Sigmoid colon (tissue), 6 donors: ENCODE measurements at regions not wholly inside any gene's neighbourhood (a gene's known extent, or its start where the extent isn't known, plus 50 kb on each side); places are given as distances from the start of the nearest gene placed in this dataset.

Experiments
- DNase-seq: peaks from one replicate; pipeline ENCODE4 v3.0.0-alpha.2; 2019
- H3K27ac ChIP-seq, 4 donors: fragments of 200-600 bp; sonication (generic); one replicate each; pipeline ENCODE4 v1.5.1; 2016 to 2019; ENCODE audit warnings: mild to moderate bottlenecking in 1 of 4
- H3K27me3 ChIP-seq, 3 donors: fragments of 200-600 bp; sonication (generic); one replicate each; pipeline ENCODE4 v1.5.1; 2019; ENCODE audit warnings: mild to moderate bottlenecking in 1 of 3
- H3K36me3 ChIP-seq, 4 donors: fragments of 200-600 bp; sonication (generic); one replicate each; pipeline ENCODE4 v1.5.1; 2016 to 2019
- H3K4me1 ChIP-seq, 4 donors: fragments of 200-600 bp; sonication (generic); one replicate each; pipeline ENCODE4 v1.5.1; 2017 to 2019
- H3K4me3 ChIP-seq, 4 donors: fragments of 200-600 bp; sonication (generic); one replicate each; pipeline ENCODE4 v1.5.1; 2017 to 2019; ENCODE audit warnings: mild to moderate bottlenecking in 2 of 4, moderate library complexity in 1 of 4
- H3K9me3 ChIP-seq, 4 donors: fragments of 200-600 bp in 3 of 4; sonication (generic) in 3 of 4; one replicate each; pipeline versions ENCODE4 v1.5.1 to v1.6.1; 2013 to 2019
- CTCF ChIP-seq, 4 experiments: fragments of 450-650 bp in 3 of 4; fragments of 200-600 bp in 1 of 4; IDR thresholded peaks; one replicate each; pipeline ENCODE4 v1.5.1; 2016 to 2019; ENCODE audit warnings: antibody characterized with exemption in 4 of 4, mild to moderate bottlenecking in 3 of 4, moderate library complexity in 2 of 4
- EP300 ChIP-seq, 4 donors: sonication (generic); formaldehyde crosslinking; IDR thresholded peaks; one replicate each; pipeline ENCODE4 v1.6.1; 2017; ENCODE audit warnings: antibody characterized with exemption in 4 of 4
- POLR2A ChIP-seq, 2 donors: fragments of 450-650 bp; IDR thresholded peaks; one replicate each; pipeline ENCODE4 v1.6.1; 2016; ENCODE audit warnings: antibody characterized with exemption in 2 of 2, mild to moderate bottlenecking in 2 of 2, moderate library complexity in 2 of 2
- POLR2AphosphoS5 ChIP-seq, 4 donors: sonication (generic); formaldehyde crosslinking; IDR thresholded peaks; one replicate each; pipeline ENCODE4 v1.6.1; 2017; ENCODE audit warnings: antibody characterized with exemption in 4 of 4
- WGBS, 2 donors: extraction: QIAGEN DNeasy Blood & Tissue Kit; methylation state at CpG; one replicate each; pipeline ENCODE4 v1.1.7; 2013; 5-methylcytosine and 5-hydroxymethylcytosine counted together
- intact Hi-C: fragments of 100-400 bp; cut with DNase I; formaldehyde crosslinking; loops from one replicate; pipeline ENCODE4 v1.15.1; 2023
- donor health status: healthy with polysubstance abuse.
- donor health status: healthy.

GRCh38 chr12:69042970-69043369 is 110.0 kb upstream of the CPM start:
- Histone ChIP-seq H3K4me1 (no peaks in the 10 kb centered on the region), H3K36me3 (no peaks in the 10 kb centered on the region), H3K9me3 (no peaks in the 10 kb centered on the region), H3K27ac (no peak overlapping the region), H3K4me3 (no peak overlapping the region), H3K27me3 (no peaks in the 10 kb centered on the region)
- no peak for DNase-seq
- WGBS, 2 donors = 55 to 76% methylated on average over 4 of the region's 4 CpGs
- intact Hi-C loops = no loop called here
- TF ChIP-seq POLR2A (IDR thresholded peaks at IDR 0.05) (no peak), POLR2AphosphoS5 (IDR thresholded peaks at IDR 0.05) (no peak), CTCF (IDR thresholded peaks at IDR 0.05) (no peak), EP300 (IDR thresholded peaks at IDR 0.05) (no peak)

GRCh38 chr12:69044887-69045286 is 111.9 kb upstream of the CPM start:
- H3K27me3 ChIP-seq = no peaks in the 10 kb centered on the region
- H3K27ac ChIP-seq = no peak overlapping the region
- DNase-seq = no peak
- WGBS, 2 donors = 87 to 89% methylated on average over 2 of the region's 2 CpGs
- no peak for TF ChIP-seq EP300 (IDR thresholded peaks at IDR 0.05)
- TF ChIP-seq POLR2A (IDR thresholded peaks at IDR 0.05) = no peak
- TF ChIP-seq CTCF (IDR thresholded peaks at IDR 0.05) = no peak
- TF ChIP-seq POLR2AphosphoS5 (IDR thresholded peaks at IDR 0.05) = no peak
- intact Hi-C loops = no loop called here
- H3K4me1 ChIP-seq = no peaks in the 10 kb centered on the region
- H3K4me3 ChIP-seq = no peak overlapping the region
- no peaks in the 10 kb centered on the region for H3K9me3 ChIP-seq
- H3K36me3 ChIP-seq = no peaks in the 10 kb centered on the region

GRCh38 chr12:69045430-69045829 is 112.5 kb upstream of the CPM start:
- H3K36me3 ChIP-seq = no peaks in the 10 kb centered on the region
- no peak overlapping the region for H3K27ac ChIP-seq
- H3K4me1 ChIP-seq = no peaks in the 10 kb centered on the region
- intact Hi-C loops = no loop called here
- no peak overlapping the region for H3K4me3 ChIP-seq
- 92% methylated on average over 6 of the region's 6 CpGs for WGBS, 2 donors
- TF ChIP-seq EP300 (IDR thresholded peaks at IDR 0.05) = no peak
- H3K9me3 ChIP-seq = no peaks in the 10 kb centered on the region
- no peaks in the 10 kb centered on the region for H3K27me3 ChIP-seq
- DNase-seq = no peak

- H3K9me3 ChIP-seq = no peaks in the 10 kb centered on the region
- TF ChIP-seq CTCF (IDR thresholded peaks at IDR 0.05) (no peak), POLR2A (IDR thresholded peaks at IDR 0.05) (no peak), POLR2AphosphoS5 (IDR thresholded peaks at IDR 0.05) (no peak), EP300 (IDR thresholded peaks at IDR 0.05) (no peak)
- no peak overlapping the region for H3K4me3 ChIP-seq
- intact Hi-C loops = no loop called here
- no peaks in the 10 kb centered on the region for H3K4me1 ChIP-seq
- H3K36me3 ChIP-seq = no peaks in the 10 kb centered on the region
- H3K27me3 ChIP-seq = no peaks in the 10 kb centered on the region
- WGBS, 2 donors = 58 to 80% methylated on average over 2 of the region's 2 CpGs
- DNase-seq = no peak
- no peak overlapping the region for H3K27ac ChIP-seq
Observed at GRCh38 chr12:69046363-69046762, 113.4 kb upstream of the CPM start.

- H3K4me1 ChIP-seq = no peaks in the 10 kb centered on the region
- no peaks in the 10 kb centered on the region for H3K36me3 ChIP-seq
- TF ChIP-seq EP300 (IDR thresholded peaks at IDR 0.05) (no peak), POLR2AphosphoS5 (IDR thresholded peaks at IDR 0.05) (no peak), CTCF (IDR thresholded peaks at IDR 0.05) (no peak), POLR2A (IDR thresholded peaks at IDR 0.05) (no peak)
- H3K9me3 ChIP-seq = no peaks in the 10 kb centered on the region
- H3K27me3 ChIP-seq = no peaks in the 10 kb centered on the region
- H3K4me3 ChIP-seq = no peak overlapping the region
- no peak for DNase-seq
- H3K27ac ChIP-seq = no peak overlapping the region
- WGBS, 2 donors = 92 to 93% methylated on average over 3 of the region's 3 CpGs
- intact Hi-C loops = no loop called here
Observed at GRCh38 chr12:69046920-69047319, 113.9 kb upstream of the CPM start.
